Fibroblast of mammary gland (primary cell): ENCODE measurements at regions not wholly inside any gene's neighbourhood (a gene's known extent, or its start where the extent isn't known, plus 50 kb on each side); places are given as distances from the start of the nearest gene placed in this dataset.
"Not testable (repeated sequence)": the region's sequence is repeated elsewhere in the genome, so short reads cannot be mapped to it uniquely, and the experiment has no call there.

ENCODE experiments used
- DNase-seq: peaks from one replicate; pipeline ENCODE4 v3.0.0-alpha.2; 2010; ENCODE audit warnings: low read depth
- H3K4me3 ChIP-seq: 2 replicates; pipeline ENCODE4 v1.5.1; 2011; ENCODE audit warnings: low read depth, mild to moderate bottlenecking, low read length, moderate library complexity; ENCODE audit not compliant: control insufficient read depth
- TF ChIP-seq, protein P1 (sequence below): conservative IDR thresholded peaks from 2 replicates; pipeline ENCODE4 v1.5.1; 2011; ENCODE audit warnings: low read depth, low read length, inconsistent platforms; ENCODE audit not compliant: control insufficient read depth, insufficient read depth

DNA sequence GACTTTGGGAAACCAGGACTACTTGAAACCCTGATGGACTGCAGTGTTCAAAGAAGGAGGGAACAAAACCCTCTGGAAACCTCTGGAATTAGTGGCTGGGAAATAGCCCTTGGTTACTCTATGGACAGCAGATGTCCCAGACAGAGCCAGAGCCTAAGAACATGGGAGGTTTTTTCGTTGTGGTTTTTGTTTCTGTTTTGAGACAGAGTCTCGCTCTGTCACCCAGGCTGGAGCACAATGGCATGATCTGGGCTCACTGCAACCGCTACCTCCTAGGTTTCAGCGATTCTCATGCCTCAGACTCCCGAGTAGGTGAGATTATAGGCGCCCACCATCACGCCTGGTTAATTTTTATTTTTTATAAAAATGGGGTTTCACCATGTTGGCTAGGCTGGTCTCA is 1378.7 kb downstream of the AACS start:
- TF ChIP-seq, protein P1, sequence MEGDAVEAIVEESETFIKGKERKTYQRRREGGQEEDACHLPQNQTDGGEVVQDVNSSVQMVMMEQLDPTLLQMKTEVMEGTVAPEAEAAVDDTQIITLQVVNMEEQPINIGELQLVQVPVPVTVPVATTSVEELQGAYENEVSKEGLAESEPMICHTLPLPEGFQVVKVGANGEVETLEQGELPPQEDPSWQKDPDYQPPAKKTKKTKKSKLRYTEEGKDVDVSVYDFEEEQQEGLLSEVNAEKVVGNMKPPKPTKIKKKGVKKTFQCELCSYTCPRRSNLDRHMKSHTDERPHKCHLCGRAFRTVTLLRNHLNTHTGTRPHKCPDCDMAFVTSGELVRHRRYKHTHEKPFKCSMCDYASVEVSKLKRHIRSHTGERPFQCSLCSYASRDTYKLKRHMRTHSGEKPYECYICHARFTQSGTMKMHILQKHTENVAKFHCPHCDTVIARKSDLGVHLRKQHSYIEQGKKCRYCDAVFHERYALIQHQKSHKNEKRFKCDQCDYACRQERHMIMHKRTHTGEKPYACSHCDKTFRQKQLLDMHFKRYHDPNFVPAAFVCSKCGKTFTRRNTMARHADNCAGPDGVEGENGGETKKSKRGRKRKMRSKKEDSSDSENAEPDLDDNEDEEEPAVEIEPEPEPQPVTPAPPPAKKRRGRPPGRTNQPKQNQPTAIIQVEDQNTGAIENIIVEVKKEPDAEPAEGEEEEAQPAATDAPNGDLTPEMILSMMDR: no peak
- DNase-seq: no peak
- H3K4me3 ChIP-seq: no peak overlapping the region

DNA sequence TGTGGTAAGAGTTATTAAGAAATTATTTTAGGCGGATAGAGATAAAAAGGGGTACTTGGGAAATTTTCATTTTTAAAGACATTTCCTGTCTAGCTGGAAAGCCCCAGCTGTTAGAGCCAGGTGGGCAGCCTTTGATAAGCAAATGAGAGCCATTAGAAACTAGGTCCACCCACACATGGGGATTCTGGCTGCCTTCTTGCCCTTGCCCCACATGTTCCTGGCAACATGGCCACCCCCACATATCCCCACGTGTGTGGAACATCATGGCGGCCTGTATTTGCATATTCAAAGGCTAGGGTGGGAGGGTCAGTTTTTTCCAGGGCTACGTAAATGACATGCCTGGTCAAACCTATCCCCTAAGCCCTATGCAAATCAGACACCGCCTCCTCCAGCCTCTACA is 1382.1 kb downstream of the AACS start:
- TF ChIP-seq, protein P1: no peak
- no peak for DNase-seq

DNA sequence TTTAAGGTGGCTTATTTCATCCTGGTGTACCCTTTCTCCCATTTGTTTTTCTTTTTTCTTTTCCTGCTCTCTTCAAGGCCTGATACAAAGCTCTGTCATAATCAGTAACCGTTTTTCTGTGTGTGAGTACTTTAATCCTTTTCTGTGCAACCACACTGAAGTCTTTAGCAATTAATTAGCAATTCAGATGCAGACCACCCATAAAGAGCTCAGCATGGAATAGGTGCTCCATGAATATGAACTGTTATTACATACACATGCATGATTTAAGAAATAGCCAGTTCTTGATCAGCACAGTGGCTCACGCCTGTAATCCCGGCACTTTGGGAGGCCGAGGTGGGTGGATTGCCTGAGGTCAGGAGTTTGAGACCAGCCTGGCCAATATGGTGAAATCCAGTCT is 1386.6 kb downstream of the AACS start:
- TF ChIP-seq, protein P1: no peak
- no peak overlapping the region for H3K4me3 ChIP-seq
- DNase-seq: no peak

More for the DNA sequence above, 1382.1 kb downstream of the AACS start:
- no peak overlapping the region for H3K4me3 ChIP-seq

DNA sequence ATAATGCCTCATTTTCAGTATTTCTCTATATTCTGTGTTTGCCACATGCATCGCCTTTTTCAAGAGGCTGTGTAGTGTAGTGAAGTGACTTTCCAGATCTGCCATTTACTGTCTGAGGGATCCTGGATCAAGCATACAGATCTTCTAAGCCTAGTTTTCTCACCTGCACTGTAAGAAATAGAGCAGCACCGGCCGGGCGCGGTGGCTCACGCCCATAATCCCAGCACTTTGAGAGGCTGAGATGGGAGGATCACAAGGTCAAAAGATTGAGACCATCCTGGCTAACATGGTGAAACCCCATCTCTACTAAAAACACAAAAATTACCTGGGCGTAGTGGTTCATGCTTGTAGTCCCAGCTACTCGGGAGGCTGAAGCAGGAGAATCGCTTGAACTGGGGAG is 1387.5 kb downstream of the AACS start:
- H3K4me3 ChIP-seq, DNase-seq: not testable (repeated sequence)

DNA sequence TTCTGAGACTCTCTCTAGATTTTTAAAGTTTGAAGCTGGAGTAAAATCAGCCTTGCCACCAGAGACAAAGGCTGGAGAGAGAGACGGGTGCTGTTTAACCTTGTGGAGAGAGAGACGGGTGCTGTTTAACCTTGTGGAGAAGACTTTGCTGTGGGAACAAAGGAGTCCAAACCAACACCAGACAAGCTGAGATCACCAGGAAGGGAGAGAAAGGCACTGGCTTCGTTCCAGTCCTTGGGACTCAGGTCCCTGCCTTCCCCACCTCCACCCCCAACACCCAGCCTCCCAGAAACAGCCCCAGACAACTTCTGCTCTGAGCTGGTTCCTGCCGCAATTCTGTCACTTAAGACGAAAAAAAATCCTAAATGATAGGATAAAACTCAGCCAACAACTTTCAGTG is 1389.3 kb downstream of the AACS start:
- TF ChIP-seq, protein P1: no peak
- H3K4me3 ChIP-seq: no peak overlapping the region
- no peak for DNase-seq

DNA sequence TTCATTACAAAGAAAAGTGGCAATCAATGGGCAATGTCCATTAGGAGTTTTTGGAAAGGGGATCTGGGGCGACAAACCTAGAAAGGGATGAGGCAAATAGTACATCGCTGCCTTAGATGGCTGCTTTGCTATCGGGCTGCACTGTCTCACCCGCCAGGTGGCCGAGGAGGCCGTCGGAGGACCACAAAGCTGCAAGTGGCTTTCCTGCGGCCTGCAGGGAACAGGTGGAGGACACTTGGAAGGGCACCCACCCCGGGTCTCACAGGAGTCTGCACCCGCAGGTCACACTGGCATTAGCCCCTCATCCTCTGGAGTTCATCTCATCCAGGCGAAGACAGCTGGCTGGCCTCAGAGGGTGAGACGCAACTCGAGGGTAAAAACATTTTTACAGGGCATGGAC is 1392.5 kb downstream of the AACS start:
- TF ChIP-seq, protein P1: no peak
- DNase-seq: no peak
- no peak overlapping the region for H3K4me3 ChIP-seq

DNA sequence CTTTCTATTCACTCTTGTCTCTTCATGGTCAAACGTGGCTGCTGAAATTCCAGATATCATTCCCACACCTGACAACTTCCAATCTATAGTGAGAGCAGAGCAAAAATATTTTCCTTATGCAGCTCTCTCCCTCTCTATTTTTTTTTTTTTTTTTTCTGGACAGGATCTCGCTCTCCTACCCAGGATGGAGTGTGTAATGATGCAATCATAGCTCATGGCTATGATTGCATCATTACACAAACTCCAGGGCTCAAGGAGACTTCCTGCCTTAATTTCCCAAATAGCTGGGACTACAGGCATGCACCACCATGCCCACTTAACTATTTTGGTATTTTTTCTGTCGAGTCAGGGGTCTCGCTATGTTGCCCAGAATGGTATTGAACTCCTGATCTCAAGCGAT is 1398.9 kb downstream of the AACS start:
- no peak overlapping the region for H3K4me3 ChIP-seq
- no peak for DNase-seq
- TF ChIP-seq, protein P1: no peak

DNA sequence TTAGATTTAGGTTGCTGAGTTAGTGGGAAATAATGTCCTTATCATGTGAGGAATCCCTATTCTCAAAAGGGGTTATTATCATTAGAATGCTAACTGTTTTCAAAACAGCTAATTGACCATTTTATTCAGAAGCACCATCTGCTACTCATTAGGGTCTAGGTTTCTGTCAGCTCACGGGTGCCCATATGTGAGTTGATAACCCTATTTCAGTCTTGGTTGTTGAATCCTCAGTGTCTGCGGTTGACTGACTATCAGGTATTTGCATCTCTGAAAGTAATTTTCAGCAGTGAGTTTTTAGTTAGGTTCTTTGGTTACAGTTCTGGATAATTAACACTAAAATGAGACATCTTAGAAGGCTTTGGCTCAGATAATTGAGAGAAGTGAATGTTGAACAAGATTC is 1404.0 kb downstream of the AACS start:
- no peak overlapping the region for H3K4me3 ChIP-seq
- DNase-seq: no peak
- TF ChIP-seq, protein P1: no peak
